ENCODE measurements at regions not wholly inside any gene's neighbourhood (a gene's known extent, or its start where the extent isn't known, plus 50 kb on each side); places are given as distances from the start of the nearest gene placed in this dataset.

GRCh38 chr11:26096451-26096850, 235.5 kb upstream of the ANO3 start:
- H3K36me3 ChIP-seq = no peaks in the 10 kb centered on the region
- DNase-seq = no peak
- H3K27me3 ChIP-seq = no peaks in the 10 kb centered on the region
- no peak overlapping the region for H3K27ac ChIP-seq
- H3K4me3 ChIP-seq = no peak overlapping the region
- intact Hi-C loops (cut with DNase I) = no loop called here
- H3K4me1 ChIP-seq = no peaks in the 10 kb centered on the region
- WGBS, 2 donors = 41 to 50% methylated on average over 6 of the region's 6 CpGs
- TF ChIP-seq POLR2A (IDR thresholded peaks at IDR 0.05) = no peak
- TF ChIP-seq, protein P1, sequence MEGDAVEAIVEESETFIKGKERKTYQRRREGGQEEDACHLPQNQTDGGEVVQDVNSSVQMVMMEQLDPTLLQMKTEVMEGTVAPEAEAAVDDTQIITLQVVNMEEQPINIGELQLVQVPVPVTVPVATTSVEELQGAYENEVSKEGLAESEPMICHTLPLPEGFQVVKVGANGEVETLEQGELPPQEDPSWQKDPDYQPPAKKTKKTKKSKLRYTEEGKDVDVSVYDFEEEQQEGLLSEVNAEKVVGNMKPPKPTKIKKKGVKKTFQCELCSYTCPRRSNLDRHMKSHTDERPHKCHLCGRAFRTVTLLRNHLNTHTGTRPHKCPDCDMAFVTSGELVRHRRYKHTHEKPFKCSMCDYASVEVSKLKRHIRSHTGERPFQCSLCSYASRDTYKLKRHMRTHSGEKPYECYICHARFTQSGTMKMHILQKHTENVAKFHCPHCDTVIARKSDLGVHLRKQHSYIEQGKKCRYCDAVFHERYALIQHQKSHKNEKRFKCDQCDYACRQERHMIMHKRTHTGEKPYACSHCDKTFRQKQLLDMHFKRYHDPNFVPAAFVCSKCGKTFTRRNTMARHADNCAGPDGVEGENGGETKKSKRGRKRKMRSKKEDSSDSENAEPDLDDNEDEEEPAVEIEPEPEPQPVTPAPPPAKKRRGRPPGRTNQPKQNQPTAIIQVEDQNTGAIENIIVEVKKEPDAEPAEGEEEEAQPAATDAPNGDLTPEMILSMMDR (IDR thresholded peaks at IDR 0.05) = no peak
- no peaks in the 10 kb centered on the region for H3K9me3 ChIP-seq

DNA sequence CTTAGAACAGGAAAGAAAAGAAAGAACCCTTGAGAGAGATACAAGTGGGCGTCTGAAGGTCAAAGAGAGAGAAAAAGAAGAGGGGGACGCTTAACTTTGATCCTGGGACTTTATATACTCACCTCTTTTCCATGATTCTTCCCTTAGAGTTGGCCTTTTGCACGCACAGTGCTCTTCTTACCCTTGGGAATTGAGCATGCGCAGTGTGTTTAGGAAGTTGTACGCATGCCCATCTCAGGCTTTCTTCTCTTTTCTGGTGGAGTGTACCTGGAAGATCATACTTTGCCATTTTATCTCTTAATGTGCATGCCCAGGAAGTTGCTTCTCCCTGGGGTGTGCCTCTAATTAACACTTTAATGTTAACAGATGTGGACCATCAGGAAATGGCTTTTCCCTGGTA, 229.6 kb upstream of the ANO3 start:
- Histone ChIP-seq H3K4me3 (no peak overlapping the region), H3K9me3 (no peaks in the 10 kb centered on the region), H3K27me3 (no peaks in the 10 kb centered on the region), H3K27ac (no peak overlapping the region), H3K4me1 (no peaks in the 10 kb centered on the region), H3K36me3 (no peaks in the 10 kb centered on the region)
- intact Hi-C loops (cut with DNase I) = no loop called here
- no peak for TF ChIP-seq POLR2A (IDR thresholded peaks at IDR 0.05)
- TF ChIP-seq, protein P1 (IDR thresholded peaks at IDR 0.05) = no peak
- 78 to 82% methylated on average over 5 of the region's 5 CpGs for WGBS, 2 donors
- no peak for DNase-seq

DNA sequence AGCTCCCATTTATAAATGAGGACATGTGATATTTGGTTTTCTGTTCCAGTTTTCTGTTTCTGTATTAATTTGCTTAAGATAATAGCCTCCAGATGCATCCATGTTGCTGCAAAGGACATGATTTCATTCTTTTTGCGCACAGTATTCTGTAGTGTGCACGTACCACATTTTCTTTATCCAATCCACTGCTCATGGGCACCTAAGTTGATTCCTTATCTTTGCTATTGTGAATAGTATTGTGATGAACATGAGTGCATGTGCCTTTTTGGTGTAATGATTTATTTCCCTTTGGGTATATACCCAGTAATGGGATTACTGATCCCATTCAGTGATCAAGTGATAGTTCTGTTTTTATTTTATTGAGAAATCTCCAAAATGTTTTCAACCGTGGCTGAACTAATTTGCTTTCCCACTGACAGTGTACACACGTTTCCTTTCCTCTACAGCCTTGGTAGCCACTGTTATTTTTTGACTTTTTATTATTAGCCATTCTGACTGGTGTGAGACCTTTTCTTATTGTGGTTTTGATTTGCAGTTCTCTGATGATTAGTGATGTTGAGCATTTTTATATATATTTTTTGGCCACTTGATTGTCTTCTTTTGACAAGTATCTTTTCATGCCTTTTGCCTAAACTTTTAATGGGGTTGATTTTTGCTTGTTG, 226.0 kb upstream of the ANO3 start:
- no peak for TF ChIP-seq POLR2A (IDR thresholded peaks at IDR 0.05)
- TF ChIP-seq, protein P1 (IDR thresholded peaks at IDR 0.05) = no peak
- H3K36me3 ChIP-seq = no peaks in the 10 kb centered on the region
- no peaks in the 10 kb centered on the region for H3K4me1 ChIP-seq
- H3K4me3 ChIP-seq = no peak overlapping the region
- intact Hi-C loops (cut with DNase I) = no loop called here
- H3K27ac ChIP-seq = no peak overlapping the region
- H3K27me3 ChIP-seq = no peaks in the 10 kb centered on the region
- 65 to 69% methylated on average over 4 of the region's 4 CpGs for WGBS, 2 donors
- no peaks in the 10 kb centered on the region for H3K9me3 ChIP-seq
- DNase-seq = no peak

DNA sequence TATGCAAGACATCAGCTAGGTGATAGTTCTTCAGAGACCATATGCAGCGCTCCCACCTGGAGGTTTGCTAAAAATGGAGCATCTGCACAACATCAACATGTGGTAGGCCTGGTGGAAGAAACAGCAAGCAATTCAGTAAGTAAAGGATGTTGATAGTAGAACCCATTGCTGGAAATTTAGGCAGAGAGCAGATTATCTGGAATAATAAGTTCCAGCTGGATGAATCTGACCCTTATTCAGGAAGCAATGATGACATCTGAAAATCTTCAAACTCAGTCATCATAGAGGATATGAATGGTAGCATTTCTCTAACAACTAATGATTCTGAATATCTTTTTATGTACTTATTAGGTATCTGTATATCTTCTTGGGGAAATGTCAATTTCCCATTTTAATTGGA, 225.2 kb upstream of the ANO3 start:
- Histone ChIP-seq H3K27ac (no peak overlapping the region), H3K9me3 (no peaks in the 10 kb centered on the region), H3K4me1 (no peaks in the 10 kb centered on the region), H3K27me3 (no peaks in the 10 kb centered on the region), H3K4me3 (no peak overlapping the region), H3K36me3 (no peaks in the 10 kb centered on the region)
- intact Hi-C loops (cut with DNase I) = no loop called here
- 50 to 57% methylated on average over 1 of the region's 1 CpG for WGBS, 2 donors
- no peak for DNase-seq
- no peak for TF ChIP-seq POLR2A (IDR thresholded peaks at IDR 0.05)
- TF ChIP-seq, protein P1 (IDR thresholded peaks at IDR 0.05) = no peak

DNA sequence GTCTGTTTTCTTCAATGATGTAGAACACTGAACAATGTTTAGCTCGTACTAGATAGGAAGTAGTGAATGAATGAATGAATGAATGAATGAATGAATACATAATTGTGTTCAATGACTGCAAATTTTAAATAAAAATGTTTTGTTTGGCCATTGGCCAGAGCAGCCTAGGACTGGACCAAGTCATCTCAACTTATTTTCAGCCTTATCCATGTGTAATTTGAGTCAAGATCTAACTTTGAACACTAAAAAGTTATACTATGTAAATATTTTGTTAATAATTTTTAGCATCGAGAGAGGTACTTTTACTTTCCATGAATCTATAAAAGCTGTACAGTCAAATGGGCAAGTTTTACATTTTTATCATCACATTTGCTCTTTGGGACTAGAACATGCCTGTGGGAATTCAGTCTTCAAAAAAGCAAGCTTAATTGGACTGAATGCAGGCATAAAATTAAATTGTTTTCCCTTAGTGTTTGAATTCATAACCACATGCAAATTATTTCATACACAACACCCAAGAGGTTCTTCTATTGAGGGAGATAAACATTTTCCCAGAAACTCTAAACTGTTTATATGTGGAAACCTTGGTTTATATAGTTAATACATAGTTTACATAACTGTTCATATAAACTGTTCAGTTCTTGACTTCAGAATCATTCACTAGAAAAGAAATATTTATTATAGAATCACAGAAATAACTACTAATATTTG, 222.1 kb upstream of the ANO3 start:
- H3K9me3 ChIP-seq = peaks cover 0 to 6% (median 0%) of the 10 kb centered on the region in 3 donors
- no peak overlapping the region for H3K27ac ChIP-seq
- no peak overlapping the region for H3K4me3 ChIP-seq
- no peaks in the 10 kb centered on the region for H3K36me3 ChIP-seq
- TF ChIP-seq, protein P1 (IDR thresholded peaks at IDR 0.05) = no peak
- no peak for TF ChIP-seq POLR2A (IDR thresholded peaks at IDR 0.05)
- H3K4me1 ChIP-seq = no peaks in the 10 kb centered on the region
- 40 to 46% methylated on average over 2 of the region's 2 CpGs for WGBS, 2 donors
- no peak for DNase-seq
- intact Hi-C loops (cut with DNase I) = no loop called here
- H3K27me3 ChIP-seq = no peaks in the 10 kb centered on the region
